ENCODE measurements at regions not wholly inside any gene's neighbourhood (a gene's known extent, or its start where the extent isn't known, plus 50 kb on each side); places are given as distances from the start of the nearest gene placed in this dataset.
A peak's percentile ranks its signal among the peaks of the same experiment; 100 is the strongest.

- TF ChIP-seq ZBTB40 (IDR thresholded peaks at IDR 0.05; ENCODE audit: borderline replicate concordance) = 0 out of 2 replicates have a peak, but pooled peaks have one; percentile 7
- TF ChIP-seq NFYA (IDR thresholded peaks at IDR 0.05; ENCODE audit: borderline replicate concordance, low read depth, low read length) = no peak
- no peak for TF ChIP-seq CBX5 (IDR thresholded peaks at IDR 0.05; ENCODE audit: low read depth)
- TF ChIP-seq WRNIP1 (IDR thresholded peaks at IDR 0.05; ENCODE audit: borderline replicate concordance, low read depth, low read length) = no peak
- TF ChIP-seq RCOR1 (conservative IDR thresholded peaks at IDR 0.05; ENCODE audit: low read depth, low read length) = no peak
- peak; percentile 32; the same call in 1 of the 2 replicates for TF ChIP-seq NFIC (IDR thresholded peaks at IDR 0.05; ENCODE audit: low read depth, low read length)
- peak; percentile 39 for TF ChIP-seq SP1 (IDR thresholded peaks at IDR 0.05; ENCODE audit: low read depth, low read length)
- TF ChIP-seq CEBPB (IDR thresholded peaks at IDR 0.05; ENCODE audit: borderline replicate concordance in 1 of 2, low read depth in 2 of 2, low read length in 2 of 2) = no peak
- TF ChIP-seq BRCA1 (IDR thresholded peaks at IDR 0.05; ENCODE audit: low read depth, low read length) = no peak
- TF ChIP-seq RB1 (IDR thresholded peaks at IDR 0.05; ENCODE audit: borderline replicate concordance) = no peak
- peak; percentile 82 for TF ChIP-seq NBN (IDR thresholded peaks at IDR 0.05)
- no peak for TF ChIP-seq PKNOX1 (IDR thresholded peaks at IDR 0.05)
- TF ChIP-seq SPI1 (IDR thresholded peaks at IDR 0.05; ENCODE audit: borderline replicate concordance, insufficient read depth, low read depth, low read length) = peak; percentile 40; the same call in 1 of the 2 replicates
- TF ChIP-seq FOS (IDR thresholded peaks at IDR 0.05; ENCODE audit: borderline replicate concordance, extremely low read depth, insufficient read length) = no peak
- TF ChIP-seq ZNF24 (IDR thresholded peaks at IDR 0.05) = no peak
- TF ChIP-seq E4F1 (IDR thresholded peaks at IDR 0.05; ENCODE audit: borderline replicate concordance, partially characterized antibody) = no peak
- TF ChIP-seq SKIL (IDR thresholded peaks at IDR 0.05; ENCODE audit: low read depth, poor library complexity, severe bottlenecking) = peak; percentile 99
- peak; percentile 63 for TF ChIP-seq ATF2 (IDR thresholded peaks at IDR 0.05; ENCODE audit: low read length)
- TF ChIP-seq HDAC6 (IDR thresholded peaks at IDR 0.05; ENCODE audit: unreplicated experiment) = no peak
Observed at GRCh38 chr7:41809940-41810576, 107.2 kb upstream of the INHBA start (continued).
